CD4-positive, alpha-beta T cell (primary cell): ENCODE measurements at regions not wholly inside any gene's neighbourhood (a gene's known extent, or its start where the extent isn't known, plus 50 kb on each side); places are given as distances from the start of the nearest gene placed in this dataset.

ENCODE experiments used
- ATAC-seq: fragments of 200-7000 bp; cut with Tn5 transposase; one replicate; pipeline ENCODE4 v1.10.0; 2022; ENCODE audit warnings: mild to moderate bottlenecking; ENCODE audit not compliant: poor library complexity
- CTCF ChIA-PET: fragments of 350-600 bp; sonication (Branson Sonifier 250); formaldehyde crosslinking; loops from one replicate; lab custom pipeline; 2021; ENCODE audit warnings: antibody characterized with exemption, inconsistent platforms; lab: Charles Lee
- POLR2A ChIA-PET: fragments of 350-600 bp; sonication (Branson Sonifier 250); formaldehyde crosslinking; loops from one replicate; lab custom pipeline; 2021; ENCODE audit warnings: antibody characterized with exemption, inconsistent platforms; lab: Charles Lee
- DNase-seq, 14 experiments: peaks; one replicate each; pipeline ENCODE4 v3.0.0-alpha.2; 2013 to 2020; ENCODE audit warnings: mixed read lengths in 2 of 14
- H3K27ac ChIP-seq, 2 donors: one replicate each; pipeline versions ENCODE4 v1.5.1 to v1.7.0; 2013; ENCODE audit warnings: low read length in 2 of 2, low read depth in 1 of 2, mild to moderate bottlenecking in 1 of 2
- H3K27me3 ChIP-seq, 2 experiments: 1 replicate in 1 of 2; 2 replicates in 1 of 2; pipeline versions ENCODE4 v1.6.1 to v1.7.0; 2013; ENCODE audit warnings: low read length in 2 of 2, control low read depth in 1 of 2, mild to moderate bottlenecking in 1 of 2, moderate library complexity in 1 of 2; ENCODE audit not compliant: insufficient read depth in 2 of 2, control insufficient read depth in 1 of 2
- H3K36me3 ChIP-seq: one replicate; pipeline ENCODE4 v1.6.1; 2013; ENCODE audit warnings: low read length, control low read depth; ENCODE audit not compliant: insufficient read depth
- H3K4me1 ChIP-seq: one replicate; pipeline ENCODE4 v1.6.1; 2013; ENCODE audit warnings: low read length, control low read depth; ENCODE audit not compliant: insufficient read depth
- H3K4me3 ChIP-seq: one replicate; pipeline ENCODE4 v1.5.1; 2013; ENCODE audit warnings: mild to moderate bottlenecking, low read length, moderate library complexity
- H3K9me3 ChIP-seq, 2 experiments: 1 replicate in 1 of 2; 2 replicates in 1 of 2; pipeline versions ENCODE4 v1.6.1 to v1.7.0; 2013; ENCODE audit warnings: low read length in 2 of 2, mild to moderate bottlenecking in 2 of 2, control low read depth in 1 of 2, moderate library complexity in 1 of 2; ENCODE audit not compliant: control insufficient read depth in 1 of 2, insufficient read depth in 1 of 2
- H3K27ac Mint-ChIP-seq: one replicate; pipeline ENCODE4 v1.8.0; 2020; ENCODE audit warnings: mixed read lengths
- H3K27me3 Mint-ChIP-seq: one replicate; pipeline ENCODE4 v1.8.0; 2021; ENCODE audit warnings: mixed read lengths
- H3K36me3 Mint-ChIP-seq: one replicate; pipeline ENCODE4 v1.8.0; 2021; ENCODE audit warnings: low read depth, mixed read lengths
- H3K4me1 Mint-ChIP-seq: one replicate; pipeline ENCODE4 v1.8.0; 2021; ENCODE audit warnings: low read depth, mixed read lengths
- H3K4me3 Mint-ChIP-seq: one replicate; pipeline ENCODE4 v1.8.0; 2020; ENCODE audit warnings: mild to moderate bottlenecking, mixed read lengths
- H3K9me3 Mint-ChIP-seq: one replicate; pipeline ENCODE4 v1.8.0; 2020; ENCODE audit warnings: mixed read lengths
- intact Hi-C, 2 experiments: fragments of 100-400 bp; cut with DNase I in 1 of 2; cut with micrococcal nuclease in 1 of 2; formaldehyde crosslinking; loops; one replicate each; pipeline versions ENCODE4 v1.15.1 to v1.9.0; 2023 to 2025; cut with DNase I, micrococcal nuclease
- TF ChIP-seq, protein P1 (sequence below): fragments of 200-600 bp; IDR thresholded peaks from one replicate; pipeline ENCODE4 v1.8.0; 2022; ENCODE audit warnings: antibody characterized with exemption, mild to moderate bottlenecking

GRCh38 chr1:221159608-221160007, 280.4 kb downstream of the HLX start:
- CTCF ChIA-PET: no interaction called here
- Mint-ChIP-seq H3K4me3 (no peak overlapping the region), H3K4me1 (no peaks in the 10 kb centered on the region), H3K27ac (no peak overlapping the region), H3K36me3 (no peaks in the 10 kb centered on the region), H3K27me3 (no peaks in the 10 kb centered on the region), H3K9me3 (no peaks in the 10 kb centered on the region)
- no peak for DNase-seq
- ATAC-seq: no peak
- H3K9me3 ChIP-seq: no peaks in the 10 kb centered on the region
- no peaks in the 10 kb centered on the region for H3K27me3 ChIP-seq
- no peaks in the 10 kb centered on the region for H3K36me3 ChIP-seq
- TF ChIP-seq, protein P1, sequence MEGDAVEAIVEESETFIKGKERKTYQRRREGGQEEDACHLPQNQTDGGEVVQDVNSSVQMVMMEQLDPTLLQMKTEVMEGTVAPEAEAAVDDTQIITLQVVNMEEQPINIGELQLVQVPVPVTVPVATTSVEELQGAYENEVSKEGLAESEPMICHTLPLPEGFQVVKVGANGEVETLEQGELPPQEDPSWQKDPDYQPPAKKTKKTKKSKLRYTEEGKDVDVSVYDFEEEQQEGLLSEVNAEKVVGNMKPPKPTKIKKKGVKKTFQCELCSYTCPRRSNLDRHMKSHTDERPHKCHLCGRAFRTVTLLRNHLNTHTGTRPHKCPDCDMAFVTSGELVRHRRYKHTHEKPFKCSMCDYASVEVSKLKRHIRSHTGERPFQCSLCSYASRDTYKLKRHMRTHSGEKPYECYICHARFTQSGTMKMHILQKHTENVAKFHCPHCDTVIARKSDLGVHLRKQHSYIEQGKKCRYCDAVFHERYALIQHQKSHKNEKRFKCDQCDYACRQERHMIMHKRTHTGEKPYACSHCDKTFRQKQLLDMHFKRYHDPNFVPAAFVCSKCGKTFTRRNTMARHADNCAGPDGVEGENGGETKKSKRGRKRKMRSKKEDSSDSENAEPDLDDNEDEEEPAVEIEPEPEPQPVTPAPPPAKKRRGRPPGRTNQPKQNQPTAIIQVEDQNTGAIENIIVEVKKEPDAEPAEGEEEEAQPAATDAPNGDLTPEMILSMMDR: no peak
- no peak overlapping the region for H3K27ac ChIP-seq
- intact Hi-C loops: no loop called here
- POLR2A ChIA-PET: no interaction called here
- H3K4me3 ChIP-seq: no peak overlapping the region
- no peaks in the 10 kb centered on the region for H3K4me1 ChIP-seq

- ATAC-seq (no peak), DNase-seq (no peak)
- Mint-ChIP-seq H3K4me1 (no peaks in the 10 kb centered on the region), H3K27ac (no peak overlapping the region), H3K27me3 (no peaks in the 10 kb centered on the region), H3K36me3 (no peaks in the 10 kb centered on the region), H3K9me3 (no peaks in the 10 kb centered on the region), H3K4me3 (no peak overlapping the region)
- H3K27ac ChIP-seq: no peak overlapping the region
- intact Hi-C loops: no loop called here
- no peaks in the 10 kb centered on the region for H3K27me3 ChIP-seq
- H3K36me3 ChIP-seq: no peaks in the 10 kb centered on the region
- TF ChIP-seq, protein P1: no peak
- H3K4me1 ChIP-seq: no peaks in the 10 kb centered on the region
- no peak overlapping the region for H3K4me3 ChIP-seq
- no peaks in the 10 kb centered on the region for H3K9me3 ChIP-seq
- CTCF ChIA-PET: no interaction called here
- POLR2A ChIA-PET: interaction anchor here (0.7 kb wide), 1 partner anchor 959 kb away, joined by 3 read pairs; no protein-coding TSS in a partner anchor
Measured at GRCh38 chr1:221161571-221162041, 282.4 kb downstream of the HLX start.

- no peaks in the 10 kb centered on the region for H3K9me3 ChIP-seq
- DNase-seq (no peak), ATAC-seq (no peak)
- no peaks in the 10 kb centered on the region for H3K27me3 Mint-ChIP-seq
- H3K27ac ChIP-seq: no peak overlapping the region
- ChIA-PET CTCF (no interaction called here), POLR2A (no interaction called here)
- H3K4me3 ChIP-seq: no peak overlapping the region
- no peaks in the 10 kb centered on the region for H3K9me3 Mint-ChIP-seq
- H3K4me1 ChIP-seq: no peaks in the 10 kb centered on the region
- TF ChIP-seq, protein P1: no peak
- H3K27me3 ChIP-seq: no peaks in the 10 kb centered on the region
- no peaks in the 10 kb centered on the region for H3K36me3 ChIP-seq
- H3K36me3 Mint-ChIP-seq: no peaks in the 10 kb centered on the region
- H3K27ac Mint-ChIP-seq: no peak overlapping the region
- intact Hi-C loops: no loop called here
- H3K4me1 Mint-ChIP-seq: no peaks in the 10 kb centered on the region
- H3K4me3 Mint-ChIP-seq: no peak overlapping the region
Measured at GRCh38 chr1:221162352-221162751, 283.1 kb downstream of the HLX start.
